Progenitor cell of endocrine pancreas (in vitro differentiated cells): ENCODE measurements at regions not wholly inside any gene's neighbourhood (a gene's known extent, or its start where the extent isn't known, plus 50 kb on each side); places are given as distances from the start of the nearest gene placed in this dataset.

Experiments
- DNase-seq: peaks from one replicate; pipeline ENCODE4 v3.0.0; 2021; ENCODE audit warnings: low spot score; ENCODE audit not compliant: unreplicated experiment
- H3K27ac Mint-ChIP-seq: 2 replicates; pipeline ENCODE4 v1.8.0; 2021; ENCODE audit warnings: mild to moderate bottlenecking, moderate library complexity, mixed read lengths
- H3K27me3 Mint-ChIP-seq: 2 replicates; pipeline ENCODE4 v1.8.0; 2021; ENCODE audit warnings: mixed read lengths
- H3K36me3 Mint-ChIP-seq: 2 replicates; pipeline ENCODE4 v1.8.0; 2022; ENCODE audit warnings: mixed read lengths; ENCODE audit not compliant: insufficient read depth
- H3K4me1 Mint-ChIP-seq: 2 replicates; pipeline ENCODE4 v1.8.0; 2021; ENCODE audit warnings: low read depth, mixed read lengths
- H3K4me3 Mint-ChIP-seq: 2 replicates; pipeline ENCODE4 v1.8.0; 2021; ENCODE audit warnings: low read depth, mild to moderate bottlenecking, moderate library complexity, mixed read lengths
- H3K9me3 Mint-ChIP-seq: 2 replicates; pipeline ENCODE4 v1.8.0; 2021; ENCODE audit warnings: low read depth, mixed read lengths
- CTCF ChIP-seq: fragments of 200-600 bp; sonication (generic); IDR thresholded peaks from one replicate; pipeline ENCODE4 v1.5.0; 2021; ENCODE audit warnings: antibody characterized with exemption, mild to moderate bottlenecking; ENCODE audit not compliant: unreplicated experiment

- TF ChIP-seq CTCF, result no peak
- no peaks in the 10 kb centered on the region for H3K36me3 Mint-ChIP-seq
- peaks cover 46% of the 10 kb centered on the region for H3K4me1 Mint-ChIP-seq
- peak overlapping the region; percentile 34 for H3K27ac Mint-ChIP-seq
- DNase-seq, result no peak
- no peak overlapping the region for H3K4me3 Mint-ChIP-seq
- no peaks in the 10 kb centered on the region for H3K9me3 Mint-ChIP-seq
- no peaks in the 10 kb centered on the region for H3K27me3 Mint-ChIP-seq
Measured at GRCh38 chr18:31232775-31233424, 70.2 kb upstream of the DSC1 start.

GRCh38 chr18:31233621-31234275 is 71.1 kb upstream of the DSC1 start:
- Mint-ChIP-seq H3K4me1 (peaks cover 41% of the 10 kb centered on the region), H3K27ac (peak overlapping the region; percentile 26)
- no peak for DNase-seq

GRCh38 chr18:31235856-31236255 is 73.2 kb upstream of the DSC1 start:
- Mint-ChIP-seq H3K4me1 (peaks cover 44% of the 10 kb centered on the region), H3K27ac (no peak overlapping the region), H3K36me3 (peaks cover 1% of the 10 kb centered on the region), H3K9me3 (peaks cover 2% of the 10 kb centered on the region), H3K27me3 (no peaks in the 10 kb centered on the region), H3K4me3 (no peak overlapping the region)
- TF ChIP-seq CTCF, result no peak
- no peak for DNase-seq

More at GRCh38 chr18:31233621-31234275, 71.1 kb upstream of the DSC1 start:
- Mint-ChIP-seq H3K4me3 (peak overlapping the region; percentile 2), H3K9me3 (no peaks in the 10 kb centered on the region), H3K36me3 (no peaks in the 10 kb centered on the region), H3K27me3 (no peaks in the 10 kb centered on the region)
- no peak for TF ChIP-seq CTCF

GRCh38 chr18:31237142-31237541 is 74.5 kb upstream of the DSC1 start:
- H3K9me3 Mint-ChIP-seq, result peaks cover 2% of the 10 kb centered on the region
- H3K36me3 Mint-ChIP-seq, result peaks cover 1% of the 10 kb centered on the region
- H3K4me3 Mint-ChIP-seq, result no peak overlapping the region
- DNase-seq, result no peak
- TF ChIP-seq CTCF, result no peak
- no peaks in the 10 kb centered on the region for H3K27me3 Mint-ChIP-seq
- H3K4me1 Mint-ChIP-seq, result peaks cover 45% of the 10 kb centered on the region
- H3K27ac Mint-ChIP-seq, result no peak overlapping the region

GRCh38 chr18:31241425-31241824 is 76.5 kb upstream of the DSG1 start:
- Mint-ChIP-seq H3K4me3 (no peak overlapping the region), H3K27ac (peak overlapping the region; percentile 94), H3K27me3 (no peaks in the 10 kb centered on the region), H3K4me1 (peaks cover 55% of the 10 kb centered on the region), H3K36me3 (peaks cover 1% of the 10 kb centered on the region), H3K9me3 (peaks cover 2% of the 10 kb centered on the region)
- DNase-seq, result no peak
- TF ChIP-seq CTCF, result no peak
